HG02938 (cell line): ENCODE measurements at regions not wholly inside any gene's neighbourhood (a gene's known extent, or its start where the extent isn't known, plus 50 kb on each side); places are given as distances from the start of the nearest gene placed in this dataset.

Source experiments
- ATAC-seq: cut with Tn5 transposase; IDR thresholded peaks from one replicate; pipeline ENCODE4 v1.9.1; 2021; ENCODE audit warnings: mild to moderate bottlenecking, moderate library complexity; ENCODE audit not compliant: unreplicated experiment

GRCh38 chr5:118555727-118556126, 432.6 kb downstream of the DTWD2 start:
- ATAC-seq = no peak

GRCh38 chr5:118554981-118555380, 433.4 kb downstream of the DTWD2 start:
- no peak for ATAC-seq

DNA sequence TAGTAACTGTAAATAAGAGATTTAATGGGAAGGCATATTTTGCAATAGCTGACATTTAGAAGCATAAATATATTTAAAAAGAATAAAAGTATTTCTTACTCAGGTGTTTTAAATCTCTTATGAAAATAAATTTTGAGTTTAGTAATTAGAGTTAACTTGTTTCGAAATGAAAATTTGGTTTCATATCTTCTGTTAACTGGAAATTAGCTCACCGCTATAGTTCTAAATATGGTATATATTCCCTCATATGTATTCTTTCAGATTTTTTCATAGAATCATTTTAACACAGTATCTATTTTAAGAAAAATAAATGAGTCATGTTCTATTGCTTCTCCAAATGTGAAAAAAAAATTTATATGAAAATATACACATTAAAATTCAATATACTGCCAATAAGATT, 434.1 kb downstream of the DTWD2 start:
- no peak for ATAC-seq

DNA sequence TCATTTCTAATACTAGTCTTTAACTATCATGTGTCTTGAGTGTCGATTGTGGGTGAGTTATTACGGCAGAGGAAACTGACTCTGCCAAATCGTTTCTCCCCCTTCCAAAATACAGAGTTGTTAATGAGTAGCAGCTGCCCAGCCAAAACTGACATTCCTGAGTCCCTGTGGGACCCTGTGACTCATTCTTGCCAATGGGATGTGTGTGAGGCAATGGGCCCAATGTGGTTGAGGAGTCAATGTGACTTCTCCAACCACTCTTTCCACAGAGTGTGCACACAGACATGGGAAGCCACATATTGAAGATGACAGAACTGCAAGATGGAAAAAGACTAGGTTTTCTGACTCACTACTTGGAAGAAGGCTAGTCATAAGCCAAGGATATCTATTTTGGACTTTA, 434.7 kb downstream of the DTWD2 start:
- no peak for ATAC-seq

GRCh38 chr5:118552731-118553360, 435.5 kb downstream of the DTWD2 start:
- ATAC-seq = no peak

DNA sequence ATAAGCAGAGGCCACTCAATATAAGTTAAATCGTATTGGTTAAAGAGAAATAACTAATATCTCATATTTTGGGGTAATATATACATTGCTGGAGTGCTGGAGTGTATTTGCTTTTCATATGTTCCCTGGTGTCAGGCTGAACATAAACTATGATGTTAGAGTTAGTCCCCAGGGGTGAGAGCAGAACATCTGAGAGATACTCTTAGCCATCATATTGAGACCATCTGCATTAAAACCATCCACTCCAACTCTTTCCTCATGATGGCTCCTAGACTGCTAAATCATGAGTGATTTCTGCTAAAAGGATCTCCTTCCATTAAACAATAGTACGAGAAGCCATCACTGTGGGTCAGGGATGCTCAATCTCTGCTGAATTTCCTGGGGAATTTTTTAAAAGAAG, 436.2 kb downstream of the DTWD2 start:
- ATAC-seq = no peak

- no peak for ATAC-seq
These were observed 436.6 kb downstream of the DTWD2 start for GRCh38 chr5:118551716-118552115.

DNA sequence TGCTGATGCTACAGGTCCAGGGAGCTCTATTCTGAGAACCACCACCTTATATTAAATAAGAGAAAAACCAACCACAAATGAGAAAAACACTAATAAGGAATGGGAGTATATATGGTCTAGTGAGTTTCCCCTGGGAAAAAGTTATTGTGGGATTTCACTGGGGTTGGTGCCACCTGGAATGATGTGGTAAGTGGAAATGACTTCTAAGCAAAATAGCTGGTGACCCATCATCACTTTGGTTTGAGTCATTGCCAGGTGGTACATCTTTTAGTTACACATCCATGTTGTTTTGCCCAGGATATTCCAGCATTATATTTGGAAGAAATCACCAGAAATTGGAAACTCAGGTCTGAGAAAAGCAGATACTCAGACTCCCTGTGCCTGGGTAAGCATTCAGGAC, 437.3 kb downstream of the DTWD2 start:
- ATAC-seq = no peak

GRCh38 chr5:118548761-118549720, 439.3 kb downstream of the DTWD2 start:
- ATAC-seq = no peak

GRCh38 chr5:118545470-118545869, 442.9 kb downstream of the DTWD2 start:
- ATAC-seq = no peak

DNA sequence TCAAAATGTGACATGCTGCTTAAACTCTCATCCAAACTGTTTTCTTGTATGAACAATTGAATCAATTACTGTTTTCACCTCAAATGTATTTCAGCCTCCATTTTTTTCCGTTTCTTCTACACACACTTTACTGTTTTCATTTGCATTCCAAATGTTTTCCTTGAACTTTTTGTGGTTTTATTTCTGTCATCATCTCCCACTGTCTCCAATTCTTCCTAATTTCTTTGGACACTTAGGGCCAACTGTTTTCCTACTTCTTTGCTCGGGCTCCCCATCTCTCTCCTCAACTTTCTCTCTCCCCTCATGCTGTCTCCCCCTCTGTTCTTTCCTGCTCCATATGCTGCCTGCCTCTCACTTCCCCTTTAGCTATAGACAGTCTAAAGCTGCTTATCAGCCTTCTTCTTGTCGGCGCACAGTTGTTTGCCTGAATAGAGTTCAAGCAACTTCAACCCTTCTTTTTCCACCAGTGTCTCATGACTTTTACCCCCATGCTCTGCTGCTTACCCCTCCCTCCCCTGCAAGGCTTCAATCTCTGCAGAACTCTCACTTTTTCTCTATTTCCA, 443.4 kb downstream of the DTWD2 start:
- no peak for ATAC-seq

DNA sequence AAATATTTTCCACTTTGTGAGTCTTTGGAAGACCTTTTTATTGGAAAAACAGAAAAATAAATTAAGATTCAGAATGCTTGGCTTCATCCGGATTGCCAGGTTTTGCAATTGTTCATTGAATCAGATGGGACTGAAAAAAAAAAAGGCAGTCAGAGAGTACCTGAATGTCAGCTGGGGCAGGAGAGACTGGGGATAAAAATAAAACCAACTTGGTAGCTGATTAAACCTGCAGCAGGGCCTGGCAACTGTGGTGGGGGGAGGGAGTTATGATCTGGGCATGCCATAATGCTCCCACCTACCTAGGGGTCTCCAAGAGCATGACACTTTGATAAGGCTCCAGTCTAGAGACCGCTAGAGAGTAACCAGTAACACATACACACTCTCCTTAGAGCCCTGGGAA, 454.4 kb downstream of the DTWD2 start:
- no peak for ATAC-seq

DNA sequence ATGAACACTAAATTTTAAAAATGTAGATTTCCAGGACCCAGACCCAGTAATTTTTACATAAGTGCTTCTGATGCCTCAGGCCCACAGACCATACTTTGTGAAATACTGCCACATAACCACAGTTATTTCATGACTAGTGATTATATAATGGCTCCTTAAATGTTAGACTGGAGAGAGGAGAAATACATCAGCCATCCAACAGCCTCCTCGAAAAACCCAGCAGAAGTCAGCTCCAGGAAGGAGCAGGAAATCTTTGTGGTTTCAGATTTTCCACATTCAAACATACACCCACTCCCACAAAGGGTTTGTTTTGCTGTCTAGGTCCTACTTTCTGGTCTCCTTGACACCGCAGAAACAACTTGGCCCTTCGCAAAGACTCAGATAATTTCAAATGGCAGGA, 455.2 kb downstream of the DTWD2 start:
- ATAC-seq = no peak

GRCh38 chr5:118531276-118531675, 457.1 kb downstream of the DTWD2 start:
- ATAC-seq = no peak

- ATAC-seq = no peak
These were observed 458.8 kb downstream of the DTWD2 start for GRCh38 chr5:118529361-118530144.

- ATAC-seq = no peak
These were observed 465.7 kb downstream of the DTWD2 start for GRCh38 chr5:118522626-118523025.

DNA sequence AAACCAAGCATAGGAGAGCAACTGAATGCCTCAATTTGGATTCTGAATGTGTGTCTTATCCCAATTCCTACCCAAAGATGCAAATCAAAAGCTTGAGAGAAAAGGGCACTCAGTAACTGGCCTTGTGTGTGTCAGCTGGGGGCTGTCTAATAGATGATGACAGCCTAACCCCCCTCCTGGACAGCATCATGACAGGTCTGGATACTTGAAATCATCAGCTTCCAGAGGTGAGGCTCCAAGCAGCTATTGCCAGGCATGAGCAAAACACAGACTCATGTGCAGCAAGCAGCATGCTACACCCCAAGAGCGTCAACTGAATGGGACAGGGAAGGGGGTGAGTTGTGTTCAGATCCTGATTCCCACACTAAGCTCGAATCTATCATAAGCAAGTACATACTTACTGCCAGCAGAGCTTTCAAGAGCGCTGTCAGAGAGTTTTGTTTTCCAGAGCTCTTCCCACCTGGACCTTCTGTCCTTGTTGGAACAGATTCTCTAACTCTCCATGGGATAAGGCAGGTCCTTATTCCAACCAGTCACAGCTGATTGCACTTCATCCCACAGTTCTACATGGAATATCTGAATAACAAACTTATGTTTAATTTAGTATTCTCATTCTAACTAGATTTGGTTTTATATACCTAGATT, 467.5 kb downstream of the DTWD2 start:
- ATAC-seq = no peak

DNA sequence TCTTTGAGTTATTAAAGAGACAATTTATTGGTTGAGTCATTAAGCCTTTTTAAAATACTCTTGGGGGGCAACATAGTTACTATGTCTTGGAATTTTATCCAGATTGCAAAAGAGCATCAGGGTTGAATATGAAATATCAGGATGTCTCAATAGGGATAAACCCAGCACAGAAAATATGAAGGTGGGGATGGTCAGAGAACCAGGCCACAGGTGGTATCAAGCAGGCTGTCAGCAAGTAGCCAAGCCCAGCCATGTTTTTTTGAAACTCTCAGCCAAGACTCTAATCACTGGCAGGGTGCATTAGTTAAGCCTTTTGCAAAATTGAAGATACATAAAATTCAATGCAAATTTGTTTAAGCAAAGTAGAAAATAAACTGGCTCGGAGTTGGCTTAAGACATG, 468.9 kb downstream of the DTWD2 start:
- ATAC-seq = no peak

DNA sequence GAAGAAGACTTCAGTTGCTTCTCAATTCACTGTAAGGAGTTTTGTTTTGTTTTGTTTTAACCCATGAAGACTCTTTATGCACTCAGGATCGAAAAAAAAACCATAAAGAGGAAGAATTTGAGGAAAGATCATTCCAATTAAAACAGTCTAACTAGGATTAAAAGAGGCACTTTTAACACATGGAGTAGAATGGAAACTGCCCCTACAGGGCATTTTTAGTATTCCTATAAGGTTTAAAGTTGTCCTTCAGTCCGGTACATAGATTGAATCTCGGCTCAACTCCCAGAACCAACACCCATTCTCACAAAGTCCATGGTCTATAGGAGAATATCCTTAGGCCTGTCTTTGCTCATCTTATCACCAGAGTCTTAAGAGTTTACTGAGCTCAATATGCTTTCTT, 469.6 kb downstream of the DTWD2 start:
- no peak for ATAC-seq

DNA sequence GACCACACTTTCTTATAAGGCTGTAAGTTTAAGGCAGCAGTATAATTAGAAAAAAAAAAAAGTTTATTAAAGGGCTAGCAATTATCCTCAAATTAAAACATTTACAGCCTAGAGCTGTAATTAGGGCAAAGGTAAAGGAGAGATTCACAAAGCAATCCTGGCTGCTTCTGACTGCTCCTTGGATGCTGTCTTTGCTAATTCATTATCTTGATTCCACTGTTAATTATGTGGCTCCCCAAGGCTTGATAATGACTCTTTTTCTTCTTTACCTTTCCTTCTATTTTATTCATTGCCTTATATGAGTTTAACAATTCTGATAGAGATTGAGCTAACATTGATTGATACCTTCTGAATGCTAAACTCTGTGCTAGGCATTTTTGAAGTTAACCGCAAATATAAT, 476.5 kb downstream of the DTWD2 start:
- ATAC-seq = no peak
